ENCODE measurements at regions not wholly inside any gene's neighbourhood (a gene's known extent, or its start where the extent isn't known, plus 50 kb on each side); places are given as distances from the start of the nearest gene placed in this dataset.

GRCh38 chr9:81073821-81074220 is 615.5 kb downstream of the TLE1 start:
- Histone ChIP-seq H2AFZ (ENCODE audit: low read length) (no peak overlapping the region), H3K36me3 (replicated peaks in 1 of 2; ENCODE audit: control insufficient read depth in 1 of 2, insufficient read depth in 2 of 2, low read length in 2 of 2) (no peaks in the 10 kb centered on the region), H3K9me3 (ENCODE audit: low read length) (0 out of 2 replicates have a peak, but pooled peaks cover 5% of the 10 kb centered on the region), H3K79me2 (ENCODE audit: insufficient read depth, low read length) (no peaks in the 10 kb centered on the region), H3K4me1 (ENCODE audit: insufficient read depth, low read length) (no peaks in the 10 kb centered on the region), H3K9ac (ENCODE audit: insufficient read depth, low read depth, low read length) (no peak overlapping the region), H3K27me3 (ENCODE audit: control insufficient read depth in 1 of 2, insufficient read depth in 2 of 2, low read length in 2 of 2) (no peaks in the 10 kb centered on the region), H3K4me2 (ENCODE audit: low read depth, low read length) (no peak overlapping the region), H3K27ac (ENCODE audit: extremely low read length, insufficient read depth, low read length) (no peak overlapping the region), H4K20me1 (ENCODE audit: insufficient read depth, low read length) (no peaks in the 10 kb centered on the region), H3K4me3 (replicated peaks in 1 of 3; ENCODE audit: insufficient read depth in 1 of 3, low read depth in 2 of 3, low read length in 3 of 3) (no peak overlapping the region)
- POLR2A ChIA-PET: no interaction called here
- WGBS (ENCODE audit: low lambda C conversion rate): 16% methylated on average over 4 of the region's 4 CpGs
- CTCF ChIA-PET (ENCODE audit: low intra/inter-chr PET ratio, low total read pairs): no interaction called here
- FAIRE-seq (no peak), ATAC-seq (no peak), DNase-seq (ENCODE audit: low spot score) (no peak)
- intact Hi-C loops (cut with micrococcal nuclease; ENCODE audit: unreplicated experiment): no loop called here
- no TSS peak for BruUV-seq (replicated peaks)
- in situ Hi-C loops (cut with HindIII; ENCODE audit: extremely low pct_ligation_motif_present, low pct_unique_long_range_greater_than_20kb): no loop called here
- TF ChIP-seq ZNF512 (CRISPR knock-in tag; IDR thresholded peaks at IDR 0.05): no peak
- TF ChIP-seq ZNF572 (CRISPR knock-in tag; IDR thresholded peaks at IDR 0.05): no peak
- TF ChIP-seq CREM (IDR thresholded peaks at IDR 0.05): no peak
- TF ChIP-seq CREM (CRISPR knock-in tag; IDR thresholded peaks at IDR 0.05): no peak
- TF ChIP-seq KLF12 (CRISPR knock-in tag; IDR thresholded peaks at IDR 0.05; ENCODE audit: borderline replicate concordance): no peak
- TF ChIP-seq SMAD3 (CRISPR knock-in tag; IDR thresholded peaks at IDR 0.05): no peak
- TF ChIP-seq KMT2A (CRISPR knock-in tag; IDR thresholded peaks at IDR 0.05): no peak
- TF ChIP-seq LRRFIP1 (CRISPR knock-in tag; conservative IDR thresholded peaks at IDR 0.05): no peak
- TF ChIP-seq ZNF343 (CRISPR knock-in tag; IDR thresholded peaks at IDR 0.05): no peak
- TF ChIP-seq ZNF75D (CRISPR knock-in tag; IDR thresholded peaks at IDR 0.05; ENCODE audit: borderline replicate concordance): no peak
- no peak for TF ChIP-seq GPN1 (CRISPR knock-in tag; IDR thresholded peaks at IDR 0.05; ENCODE audit: borderline replicate concordance)
- TF ChIP-seq HNRNPK (IDR thresholded peaks at IDR 0.05; ENCODE audit: low read depth, low read length, poor library complexity, severe bottlenecking): no peak
- no peak for TF ChIP-seq POLR2G (IDR thresholded peaks at IDR 0.05; ENCODE audit: low read depth, low read length)
- TF ChIP-seq ZNF263 (CRISPR knock-in tag; IDR thresholded peaks at IDR 0.05): no peak
- no peak for TF ChIP-seq CCDC6 (CRISPR knock-in tag; IDR thresholded peaks at IDR 0.05)
- TF ChIP-seq ZBTB1 (CRISPR knock-in tag; IDR thresholded peaks at IDR 0.05; ENCODE audit: borderline replicate concordance): no peak
- TF ChIP-seq HHEX (CRISPR knock-in tag; IDR thresholded peaks at IDR 0.05): no peak
- TF ChIP-seq ZNF503 (CRISPR knock-in tag; IDR thresholded peaks at IDR 0.05): no peak
- TF ChIP-seq ZBTB10 (CRISPR knock-in tag; IDR thresholded peaks at IDR 0.05; ENCODE audit: borderline replicate concordance): no peak
